Skeletal muscle tissue (tissue), 3 donors: ENCODE measurements at regions not wholly inside any gene's neighbourhood (a gene's known extent, or its start where the extent isn't known, plus 50 kb on each side); places are given as distances from the start of the nearest gene placed in this dataset.
A peak's percentile ranks its signal among the peaks of the same experiment; 100 is the strongest.

Experiments
- H3K27ac ChIP-seq: one replicate; pipeline ENCODE4 v1.7.0; 2013; ENCODE audit warnings: mild to moderate bottlenecking, low read depth, low read length, inconsistent platforms
- H3K27me3 ChIP-seq, 3 donors: one replicate each; pipeline ENCODE4 v1.7.0; 2013; ENCODE audit warnings: low read length in 3 of 3; ENCODE audit not compliant: control insufficient read depth in 3 of 3, insufficient read depth in 3 of 3
- H3K36me3 ChIP-seq, 3 donors: one replicate each; pipeline ENCODE4 v1.7.0; 2013; ENCODE audit warnings: low read length in 3 of 3; ENCODE audit not compliant: control insufficient read depth in 3 of 3, insufficient read depth in 3 of 3
- H3K4me1 ChIP-seq, 3 donors: one replicate each; pipeline ENCODE4 v1.7.0; 2013; ENCODE audit warnings: low read length in 3 of 3, mild to moderate bottlenecking in 3 of 3; ENCODE audit not compliant: control insufficient read depth in 3 of 3, insufficient read depth in 3 of 3
- H3K4me3 ChIP-seq, 3 donors: one replicate each; pipeline ENCODE4 v1.7.0; 2013; ENCODE audit warnings: low read length in 3 of 3
- H3K9ac ChIP-seq, 3 donors: one replicate each; pipeline ENCODE4 v1.7.0; 2013; ENCODE audit warnings: low read length in 3 of 3, mild to moderate bottlenecking in 3 of 3, moderate library complexity in 2 of 3, low read depth in 1 of 3
- H3K9me3 ChIP-seq, 3 donors: one replicate each; pipeline ENCODE4 v1.7.0; 2013; ENCODE audit warnings: low read length in 3 of 3; ENCODE audit not compliant: control insufficient read depth in 3 of 3
- donor health status: Osteomylitis.

GRCh38 chr6:106804346-106805335, 169.9 kb downstream of the CD24 start:
- H3K9ac ChIP-seq, result no peak overlapping the region
- H3K36me3 ChIP-seq, result no peaks in the 10 kb centered on the region
- no peak overlapping the region for H3K4me3 ChIP-seq
- peaks cover 0 to 9% (median 4%) of the 10 kb centered on the region in 3 donors for H3K9me3 ChIP-seq
- H3K4me1 ChIP-seq, result peaks cover 2 to 14% (median 12%) of the 10 kb centered on the region in 3 donors
- H3K27me3 ChIP-seq, result no peaks in the 10 kb centered on the region
- no peak overlapping the region for H3K27ac ChIP-seq

GRCh38 chr6:106803188-106803587, 171.3 kb downstream of the CD24 start:
- H3K36me3 ChIP-seq, result no peaks in the 10 kb centered on the region
- H3K27me3 ChIP-seq, result no peaks in the 10 kb centered on the region
- peaks cover 0 to 5% (median 0%) of the 10 kb centered on the region in 3 donors for H3K9me3 ChIP-seq
- H3K9ac ChIP-seq, result no peak overlapping the region
- no peak overlapping the region for H3K27ac ChIP-seq
- no peak overlapping the region for H3K4me3 ChIP-seq
- H3K4me1 ChIP-seq, result peaks cover 8 to 17% (median 14%) of the 10 kb centered on the region in 3 donors

GRCh38 chr6:106802139-106802538, 172.4 kb downstream of the CD24 start:
- H3K36me3 ChIP-seq, result no peaks in the 10 kb centered on the region
- H3K9me3 ChIP-seq, result no peaks in the 10 kb centered on the region
- H3K9ac ChIP-seq, result no peak overlapping the region
- H3K27ac ChIP-seq, result no peak overlapping the region
- H3K27me3 ChIP-seq, result no peaks in the 10 kb centered on the region
- H3K4me1 ChIP-seq, result peaks cover 8 to 17% (median 14%) of the 10 kb centered on the region in 3 donors
- H3K4me3 ChIP-seq, result no peak overlapping the region

GRCh38 chr6:106801256-106801655, 171.9 kb downstream of the QRSL1 start:
- H3K27ac ChIP-seq, result no peak overlapping the region
- H3K36me3 ChIP-seq, result no peaks in the 10 kb centered on the region
- H3K9me3 ChIP-seq, result no peaks in the 10 kb centered on the region
- no peaks in the 10 kb centered on the region for H3K27me3 ChIP-seq
- no peak overlapping the region for H3K9ac ChIP-seq
- H3K4me1 ChIP-seq, result peaks cover 8 to 17% (median 14%) of the 10 kb centered on the region in 3 donors
- H3K4me3 ChIP-seq, result no peak overlapping the region

- Histone ChIP-seq H3K36me3 (no peaks in the 10 kb centered on the region), H3K9ac (no peak overlapping the region), H3K4me1 (peaks cover 8 to 17% (median 14%) of the 10 kb centered on the region in 3 donors), H3K27me3 (no peaks in the 10 kb centered on the region), H3K27ac (no peak overlapping the region), H3K9me3 (no peaks in the 10 kb centered on the region), H3K4me3 (no peak overlapping the region)
Measured at GRCh38 chr6:106800379-106800778, 171.0 kb downstream of the QRSL1 start.

- Histone ChIP-seq H3K4me1 (peaks cover 10 to 21% (median 18%) of the 10 kb centered on the region in 3 donors), H3K27ac (peak overlapping the region; percentile 12), H3K36me3 (no peaks in the 10 kb centered on the region), H3K9me3 (no peaks in the 10 kb centered on the region), H3K9ac (peak overlapping the region in 2 of 3 donors; percentile 9 to 43), H3K4me3 (no peak overlapping the region), H3K27me3 (no peaks in the 10 kb centered on the region)
Measured at GRCh38 chr6:106799031-106799894, 169.9 kb downstream of the QRSL1 start.

- Histone ChIP-seq H3K9me3 (no peaks in the 10 kb centered on the region), H3K4me3 (no peak overlapping the region), H3K4me1 (peaks cover 13 to 40% (median 23%) of the 10 kb centered on the region in 3 donors), H3K27ac (no peak overlapping the region), H3K9ac (no peak overlapping the region), H3K27me3 (no peaks in the 10 kb centered on the region), H3K36me3 (no peaks in the 10 kb centered on the region)
Measured at GRCh38 chr6:106797186-106797585, 167.8 kb downstream of the QRSL1 start.

- no peak overlapping the region for H3K9ac ChIP-seq
- no peak overlapping the region for H3K4me3 ChIP-seq
- H3K27me3 ChIP-seq, result no peaks in the 10 kb centered on the region
- H3K36me3 ChIP-seq, result no peaks in the 10 kb centered on the region
- H3K9me3 ChIP-seq, result no peaks in the 10 kb centered on the region
- H3K4me1 ChIP-seq, result peaks cover 12 to 39% (median 22%) of the 10 kb centered on the region in 3 donors
- H3K27ac ChIP-seq, result no peak overlapping the region
Measured at GRCh38 chr6:106796781-106797180, 167.4 kb downstream of the QRSL1 start.

GRCh38 chr6:106794129-106794528, 164.8 kb downstream of the QRSL1 start:
- H3K4me1 ChIP-seq, result peaks cover 8 to 35% (median 19%) of the 10 kb centered on the region in 3 donors
- no peaks in the 10 kb centered on the region for H3K27me3 ChIP-seq
- no peaks in the 10 kb centered on the region for H3K36me3 ChIP-seq
- H3K9ac ChIP-seq, result no peak overlapping the region
- no peaks in the 10 kb centered on the region for H3K9me3 ChIP-seq
- no peak overlapping the region for H3K4me3 ChIP-seq
- no peak overlapping the region for H3K27ac ChIP-seq
